WERI-Rb-1 (cell line): ENCODE measurements at regions not wholly inside any gene's neighbourhood (a gene's known extent, or its start where the extent isn't known, plus 50 kb on each side); places are given as distances from the start of the nearest gene placed in this dataset.

ENCODE experiments used
- DNase-seq: peaks from one replicate; pipeline ENCODE4 v3.0.0-alpha.2; 2020
- H3K27ac ChIP-seq: fragments of 250-450 bp; sonication (Bioruptor Pico); 2 replicates; pipeline ENCODE4 v1.5.1; 2020; ENCODE audit warnings: mild to moderate bottlenecking, moderate library complexity
- H3K27me3 ChIP-seq: fragments of 250-450 bp; sonication (Bioruptor Pico); 2 replicates; pipeline ENCODE4 v1.5.1; 2021; ENCODE audit warnings: mild to moderate bottlenecking, low read depth, moderate library complexity; ENCODE audit not compliant: insufficient read depth, severe bottlenecking
- H3K36me3 ChIP-seq: fragments of 250-450 bp; sonication (Bioruptor Pico); 2 replicates; pipeline ENCODE4 v1.5.1; 2020; ENCODE audit warnings: mild to moderate bottlenecking, moderate library complexity
- H3K4me3 ChIP-seq: 2 replicates; pipeline ENCODE4 v1.5.1; 2011; ENCODE audit warnings: low read depth, mild to moderate bottlenecking, control low read depth, low read length
- H3K9me3 ChIP-seq: fragments of 250-450 bp; sonication (Bioruptor Pico); 2 replicates; pipeline ENCODE4 v1.5.1; 2021; ENCODE audit warnings: mild to moderate bottlenecking, moderate library complexity; ENCODE audit not compliant: severe bottlenecking
- CTCF ChIP-seq: IDR thresholded peaks from 2 replicates; pipeline ENCODE4 v1.5.1; 2011; ENCODE audit warnings: low read depth, mild to moderate bottlenecking, control low read depth, inconsistent platforms, low read length

- no peak for TF ChIP-seq CTCF
- Histone ChIP-seq H3K9me3 (no peaks in the 10 kb centered on the region), H3K27ac (no peak overlapping the region), H3K27me3 (no peaks in the 10 kb centered on the region), H3K36me3 (no peaks in the 10 kb centered on the region), H3K4me3 (no peak overlapping the region)
- no peak for DNase-seq
Measured at GRCh38 chr12:67752226-67752732, 103.7 kb downstream of the DYRK2 start.

DNA sequence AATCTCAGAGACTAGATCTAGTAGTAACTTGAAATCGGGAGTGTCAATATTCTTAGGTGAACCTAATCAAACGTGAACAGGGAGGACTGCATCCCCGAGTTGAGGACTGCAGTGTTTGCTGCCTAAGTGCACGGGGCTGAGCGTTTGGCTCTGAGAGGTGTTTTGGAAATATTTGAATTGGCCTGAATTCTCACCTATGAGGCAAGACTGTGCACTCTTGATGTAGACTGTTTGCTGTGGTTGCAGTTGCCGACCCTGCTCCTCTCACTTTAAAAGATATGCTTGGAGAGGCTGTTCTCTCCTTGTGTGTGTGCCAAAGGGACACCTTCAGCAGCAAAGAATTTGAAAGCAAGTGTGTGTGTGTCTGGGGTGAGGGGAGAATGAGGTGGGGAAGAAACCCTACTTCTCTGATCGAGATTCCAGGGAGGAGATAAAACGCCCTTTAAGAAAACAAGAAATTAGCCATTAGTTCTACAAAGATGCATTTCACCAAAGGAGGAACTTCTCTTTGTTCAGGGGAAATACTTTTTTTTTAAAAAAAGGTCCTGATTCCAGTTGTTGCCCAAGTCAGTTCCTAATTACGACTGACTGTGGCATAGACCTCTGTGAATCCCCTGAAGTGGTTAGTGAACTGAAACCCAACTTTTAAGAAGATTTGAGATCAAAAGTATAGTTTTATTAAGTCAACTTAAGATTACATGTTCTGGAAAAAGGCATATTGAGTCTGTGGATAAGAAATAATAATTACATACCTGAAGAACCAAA is 106.6 kb downstream of the DYRK2 start:
- no peaks in the 10 kb centered on the region for H3K9me3 ChIP-seq
- no peak for DNase-seq
- no peak overlapping the region for H3K27ac ChIP-seq
- H3K36me3 ChIP-seq, result no peaks in the 10 kb centered on the region
- H3K27me3 ChIP-seq, result no peaks in the 10 kb centered on the region
- no peak for TF ChIP-seq CTCF
- no peak overlapping the region for H3K4me3 ChIP-seq

DNA sequence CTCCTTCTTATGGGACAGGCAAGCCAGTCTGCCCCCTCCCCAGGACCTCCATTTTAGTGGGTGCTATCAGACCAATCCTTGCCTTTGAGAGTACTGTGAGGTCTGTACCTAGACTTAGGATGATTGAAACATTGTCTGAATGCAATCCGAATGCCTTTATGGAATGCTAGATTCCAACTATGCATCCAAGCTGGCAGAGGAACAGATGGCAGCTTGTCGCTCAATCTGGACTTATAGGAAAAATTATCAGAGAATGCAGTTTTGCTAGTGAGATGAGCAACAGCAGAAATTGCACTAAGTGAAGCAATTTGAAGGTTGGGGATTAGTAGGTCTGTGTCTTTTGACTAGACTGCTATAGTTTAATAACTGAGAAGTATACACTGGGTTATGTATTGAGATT is 109.1 kb downstream of the DYRK2 start:
- Histone ChIP-seq H3K27ac (no peak overlapping the region), H3K9me3 (no peaks in the 10 kb centered on the region), H3K4me3 (no peak overlapping the region), H3K27me3 (no peaks in the 10 kb centered on the region), H3K36me3 (no peaks in the 10 kb centered on the region)
- no peak for TF ChIP-seq CTCF
- DNase-seq, result no peak

DNA sequence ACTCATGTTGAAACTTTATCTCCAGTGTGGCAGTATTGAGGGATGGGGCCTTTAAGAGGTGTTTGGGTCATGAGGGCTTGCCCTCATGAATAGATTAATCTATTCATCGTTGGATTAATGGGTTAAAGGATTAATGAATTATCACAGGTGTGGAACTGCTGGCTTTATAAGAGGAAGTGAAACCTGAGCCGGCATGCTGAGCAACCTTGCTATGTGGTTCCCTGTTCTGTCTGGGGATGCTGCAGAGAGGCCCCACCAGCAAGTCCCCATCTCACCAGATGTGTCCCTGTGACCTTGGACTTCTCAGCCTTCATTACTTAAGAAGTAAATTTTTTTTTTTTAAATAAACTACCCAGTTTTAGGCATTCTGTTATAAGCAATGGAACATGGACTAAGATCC is 109.6 kb downstream of the DYRK2 start:
- no peak overlapping the region for H3K4me3 ChIP-seq
- no peaks in the 10 kb centered on the region for H3K36me3 ChIP-seq
- no peaks in the 10 kb centered on the region for H3K9me3 ChIP-seq
- no peak overlapping the region for H3K27ac ChIP-seq
- no peak for DNase-seq
- H3K27me3 ChIP-seq, result no peaks in the 10 kb centered on the region
- TF ChIP-seq CTCF, result no peak

GRCh38 chr12:67758521-67758920 is 110.0 kb downstream of the DYRK2 start:
- no peak overlapping the region for H3K27ac ChIP-seq
- no peak for TF ChIP-seq CTCF
- no peak overlapping the region for H3K4me3 ChIP-seq
- H3K36me3 ChIP-seq, result no peaks in the 10 kb centered on the region
- DNase-seq, result no peak
- no peaks in the 10 kb centered on the region for H3K9me3 ChIP-seq
- no peaks in the 10 kb centered on the region for H3K27me3 ChIP-seq

- H3K27me3 ChIP-seq, result no peaks in the 10 kb centered on the region
- DNase-seq, result no peak
- H3K36me3 ChIP-seq, result no peaks in the 10 kb centered on the region
- H3K27ac ChIP-seq, result no peak overlapping the region
- no peaks in the 10 kb centered on the region for H3K9me3 ChIP-seq
- no peak overlapping the region for H3K4me3 ChIP-seq
- TF ChIP-seq CTCF, result no peak
Measured at GRCh38 chr12:67759829-67760228, 111.3 kb downstream of the DYRK2 start.
